Fibroblast of gingiva (primary cell): ENCODE measurements at regions not wholly inside any gene's neighbourhood (a gene's known extent, or its start where the extent isn't known, plus 50 kb on each side); places are given as distances from the start of the nearest gene placed in this dataset.

Source experiments
- DNase-seq: peaks from one replicate; pipeline ENCODE4 v3.0.0-alpha.2; 2011; ENCODE audit warnings: low read depth

DNA sequence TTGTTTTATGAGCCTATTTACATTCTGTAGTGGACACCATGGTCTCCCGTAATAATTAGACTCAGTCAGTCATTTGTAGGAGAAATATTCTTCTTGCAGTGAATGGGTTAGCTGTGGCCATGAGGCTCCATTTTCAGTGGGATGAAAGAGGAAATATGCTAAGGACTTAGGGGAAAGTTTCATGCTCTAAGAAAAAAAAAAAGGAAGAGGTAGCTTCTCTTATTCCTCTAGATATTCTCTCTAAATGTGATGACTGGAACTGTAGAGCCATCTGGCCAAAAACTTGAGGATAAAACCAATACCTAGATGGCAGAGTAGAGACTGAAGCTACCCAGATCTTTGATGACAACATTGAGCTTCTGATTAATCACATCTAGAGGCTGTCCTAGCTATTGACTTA, 75.8 kb upstream of the SESN3 start:
- no peak for DNase-seq

DNA sequence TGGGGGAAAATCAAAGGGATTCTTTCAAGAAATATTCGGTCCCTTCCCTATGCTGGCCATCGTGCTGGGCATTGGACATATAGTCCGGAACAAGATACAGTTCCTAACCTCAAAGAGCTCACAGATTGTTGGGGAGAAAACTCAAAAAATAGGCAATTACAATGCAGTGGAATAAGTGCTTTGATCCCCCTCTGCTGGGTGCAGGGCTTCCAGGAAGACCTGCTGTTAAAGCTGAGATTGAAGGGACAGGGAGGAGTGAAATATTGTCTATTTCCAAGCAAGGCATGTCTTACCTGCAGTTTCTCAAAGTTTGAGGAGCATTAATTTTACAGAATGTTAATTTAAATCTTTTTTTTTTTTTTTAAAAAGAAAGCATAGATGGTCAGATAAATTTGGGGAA, 75.1 kb upstream of the SESN3 start:
- no peak for DNase-seq

DNA sequence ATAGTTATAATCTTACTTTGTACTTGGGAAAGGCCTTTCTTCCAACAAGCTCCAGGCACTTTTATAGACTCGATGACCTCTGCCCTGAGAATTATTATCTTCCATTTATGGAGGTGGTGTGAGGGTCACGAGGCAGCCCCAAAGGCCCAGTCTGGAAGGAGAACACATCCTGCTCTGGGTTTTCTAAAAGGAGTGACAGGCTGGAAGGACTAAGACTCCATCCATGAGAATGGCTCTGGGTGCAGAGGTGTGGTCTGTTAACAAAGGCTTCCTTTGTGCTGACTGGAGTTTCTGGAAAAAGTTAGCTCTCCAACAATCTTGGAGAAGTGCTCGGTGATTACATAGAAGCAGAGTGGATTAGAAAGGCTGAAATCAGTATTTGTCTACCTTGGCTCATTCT, 74.7 kb upstream of the SESN3 start:
- DNase-seq = no peak

DNA sequence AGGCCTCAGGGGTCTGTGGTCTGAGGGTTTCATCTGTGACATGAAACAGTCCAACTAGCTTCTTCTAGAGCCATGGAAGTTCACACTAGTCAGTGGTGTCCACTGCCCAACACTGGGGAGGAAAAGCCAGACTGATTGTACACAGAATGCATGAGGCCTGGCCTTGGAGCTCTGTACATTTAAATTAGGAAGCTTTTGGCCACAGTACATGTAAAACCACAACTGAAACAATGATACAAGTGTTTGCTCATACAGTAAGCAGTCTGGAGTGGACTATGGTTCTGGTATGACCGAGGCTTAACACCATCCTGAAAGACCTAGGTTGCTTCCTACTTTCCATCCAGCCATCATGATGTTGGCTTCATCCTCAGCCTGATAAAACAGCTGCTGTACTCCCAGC, 73.8 kb upstream of the SESN3 start:
- no peak for DNase-seq

- no peak for DNase-seq
Observed at GRCh38 chr11:95302211-95302610, 71.2 kb upstream of the SESN3 start.

DNA sequence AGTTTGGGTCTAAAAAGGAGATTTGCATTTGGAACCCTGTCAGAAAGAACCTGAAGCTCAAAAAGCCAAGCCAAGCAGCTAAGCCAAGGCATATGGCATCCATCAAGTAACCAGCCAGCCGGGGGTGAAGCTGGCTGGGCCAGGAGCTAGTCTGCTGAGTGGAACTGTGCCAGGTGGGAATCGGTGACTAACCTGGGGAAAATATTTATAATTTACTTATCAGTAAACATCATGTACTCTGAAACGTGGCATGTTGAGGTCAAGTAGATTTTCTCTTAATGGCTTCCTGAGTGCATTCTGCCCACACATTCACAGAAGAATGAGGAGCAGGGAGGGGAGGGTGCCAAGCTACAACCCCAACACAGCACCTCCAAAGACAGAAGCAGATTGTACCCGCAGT, 70.5 kb upstream of the SESN3 start:
- DNase-seq = no peak

GRCh38 chr11:95299078-95299679, 68.2 kb upstream of the SESN3 start:
- no peak for DNase-seq

DNA sequence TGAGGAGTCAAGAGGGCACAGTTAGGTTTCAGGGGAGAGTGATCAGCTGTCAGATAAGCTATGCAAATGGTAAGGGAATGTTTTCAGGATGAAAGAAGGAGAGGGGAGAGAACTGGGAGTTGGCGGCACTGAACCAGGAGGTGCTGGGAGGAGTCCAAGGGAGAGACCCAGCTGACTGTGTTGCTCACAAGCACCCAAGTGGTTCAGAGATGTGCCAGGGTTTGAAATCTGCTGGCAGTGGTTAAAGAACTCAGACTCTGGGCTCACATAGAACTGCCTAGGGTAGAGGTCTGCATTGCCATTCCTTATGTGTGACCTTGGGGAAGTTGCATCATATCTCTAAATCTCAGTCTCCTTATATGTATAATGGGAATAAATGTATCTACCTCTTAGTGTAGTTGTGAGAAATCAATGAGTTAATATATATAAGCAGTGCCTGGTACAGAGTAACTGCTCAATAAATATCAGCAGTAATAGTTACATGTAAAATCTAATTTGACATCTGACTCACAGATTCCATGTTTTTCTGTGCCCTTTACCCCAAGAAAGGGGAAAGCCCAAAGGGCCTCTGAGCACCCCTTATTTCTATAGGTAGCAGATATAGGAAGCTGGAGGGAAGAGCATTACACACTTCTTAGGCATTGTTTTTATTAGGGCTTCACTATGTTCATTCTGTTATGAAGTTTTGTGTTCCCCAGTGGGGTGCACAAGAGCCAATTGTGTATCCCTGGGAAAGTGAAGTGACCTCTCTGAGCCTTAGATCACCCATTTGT, 66.9 kb upstream of the SESN3 start:
- no peak for DNase-seq

DNA sequence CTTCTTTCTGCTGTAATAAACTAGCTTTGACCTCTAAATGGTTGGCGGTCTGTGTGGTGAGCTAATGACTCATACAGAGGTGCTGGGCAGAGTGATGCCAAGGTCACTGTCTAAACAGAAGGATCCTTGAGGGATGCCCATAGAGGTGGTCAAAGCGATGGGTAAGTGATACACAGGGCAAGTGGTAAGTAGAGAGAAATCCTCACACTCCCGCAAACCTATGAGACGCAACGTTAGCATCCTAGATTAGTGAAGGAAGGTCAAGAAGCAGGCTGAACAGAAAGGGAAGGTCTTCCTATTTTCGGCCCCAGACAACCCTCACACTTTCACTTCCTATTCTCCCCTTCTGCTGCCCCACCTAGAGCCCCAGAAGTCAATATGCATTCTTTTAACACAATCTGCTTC, 65.6 kb upstream of the SESN3 start:
- DNase-seq = no peak

GRCh38 chr11:95296165-95296564, 65.2 kb upstream of the SESN3 start:
- no peak for DNase-seq

GRCh38 chr11:95295382-95296149, 64.6 kb upstream of the SESN3 start:
- DNase-seq = no peak

- DNase-seq = no peak
Observed at GRCh38 chr11:95294701-95295100, 63.7 kb upstream of the SESN3 start.

- no peak for DNase-seq
Observed at GRCh38 chr11:95293116-95293515, 62.1 kb upstream of the SESN3 start.

DNA sequence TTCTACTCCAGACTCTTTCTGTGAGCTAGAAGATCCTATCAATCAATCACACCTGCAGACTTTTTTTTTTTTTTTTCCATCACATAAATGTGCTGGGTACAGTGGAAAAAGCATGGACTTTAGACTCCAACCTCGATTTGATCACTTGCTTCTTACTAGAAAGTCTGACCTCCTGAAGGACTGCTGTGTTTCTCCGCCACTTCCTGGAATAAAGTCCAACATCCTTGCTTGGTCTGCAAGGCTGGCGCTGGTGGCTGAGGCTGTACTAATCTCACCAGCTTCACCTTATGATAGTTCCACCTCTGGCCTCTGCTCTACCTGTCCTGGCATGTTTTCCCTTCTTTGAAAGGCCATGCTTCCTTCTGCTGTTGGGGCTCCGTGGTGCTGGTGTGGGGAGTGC, 60.9 kb upstream of the SESN3 start:
- DNase-seq = no peak

DNA sequence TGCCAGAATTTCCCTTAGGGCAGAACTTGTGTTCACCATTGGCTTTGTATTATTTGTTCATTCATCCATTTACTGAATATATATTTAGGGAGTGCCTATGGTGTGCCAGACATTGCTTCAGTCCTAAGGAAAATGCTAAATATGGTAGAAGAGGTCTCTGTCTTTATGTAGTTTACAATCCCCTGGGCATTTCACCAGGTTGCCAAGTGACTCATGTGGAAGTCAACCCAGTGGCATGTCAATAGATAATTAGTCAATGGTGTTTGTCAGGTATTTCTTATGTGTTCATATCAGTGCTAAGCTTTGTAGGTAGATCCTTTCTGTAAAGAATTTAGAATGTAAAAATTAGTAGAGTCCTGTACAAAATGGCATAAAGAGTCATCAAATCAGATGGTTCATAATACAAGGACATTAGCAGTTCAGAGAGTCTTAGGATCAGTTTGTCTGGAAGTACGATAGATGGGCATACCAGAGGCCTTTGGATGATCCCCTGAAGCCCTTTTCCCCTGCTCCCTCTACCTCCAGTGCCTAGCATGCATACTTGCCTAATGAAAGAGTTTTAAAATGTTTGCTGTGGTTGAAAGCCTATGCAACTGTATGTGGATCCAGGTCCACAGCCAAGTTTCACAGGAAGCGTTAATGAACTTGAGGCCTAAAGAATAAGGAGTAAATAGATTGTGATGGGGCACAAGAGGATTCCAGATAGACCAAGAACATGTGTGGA, 58.5 kb upstream of the SESN3 start:
- no peak for DNase-seq

GRCh38 chr11:95284057-95285052, 53.4 kb upstream of the SESN3 start:
- peak; percentile 34 for DNase-seq

DNA sequence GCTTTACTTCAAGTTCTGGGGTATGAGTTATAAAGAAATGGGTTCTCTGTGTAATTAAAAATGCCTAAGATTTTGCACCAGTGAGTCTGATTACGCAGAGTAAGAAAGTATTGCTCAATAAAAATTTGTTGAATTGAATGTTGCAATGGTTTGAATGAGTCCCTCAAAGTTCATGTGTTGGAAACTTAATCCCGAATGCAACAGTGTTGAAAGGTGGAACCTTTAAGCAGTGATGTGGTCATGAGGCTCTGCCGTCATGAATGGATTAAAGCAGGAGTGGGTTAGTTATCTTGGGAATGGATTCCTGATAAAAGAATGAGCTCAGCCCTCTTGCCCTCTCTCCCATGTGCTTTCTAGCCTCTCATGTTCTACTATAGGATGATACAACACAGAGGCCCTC, 52.6 kb upstream of the SESN3 start:
- peak; percentile 88 for DNase-seq

GRCh38 chr11:95283146-95283545, 52.1 kb upstream of the SESN3 start:
- DNase-seq = no peak

DNA sequence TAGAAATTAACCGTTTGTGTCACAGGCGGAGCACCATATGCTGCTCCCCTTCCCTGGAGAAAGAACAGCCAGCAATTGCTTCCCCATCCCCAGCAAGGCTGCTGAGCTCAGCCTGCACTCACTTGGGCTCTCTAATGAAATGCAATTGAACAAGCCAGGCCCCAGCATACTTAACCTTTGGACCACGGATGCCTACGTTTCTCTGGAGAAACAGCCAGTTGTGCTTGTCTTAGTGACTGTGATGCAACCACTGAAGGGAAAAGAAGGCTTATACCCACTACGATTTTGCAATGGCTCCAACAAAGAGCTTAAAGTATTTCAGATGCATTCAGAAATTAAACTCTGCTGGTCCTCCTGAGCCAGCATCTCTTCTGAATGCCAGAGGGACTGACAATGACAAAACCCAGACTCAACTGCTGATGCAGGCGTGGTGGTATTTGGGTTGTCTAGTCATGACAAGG, 51.3 kb upstream of the SESN3 start:
- peak; percentile 91 for DNase-seq
